Memory B cell (primary cell): ENCODE measurements at regions not wholly inside any gene's neighbourhood (a gene's known extent, or its start where the extent isn't known, plus 50 kb on each side); places are given as distances from the start of the nearest gene placed in this dataset.

ENCODE experiments used
- ATAC-seq: fragments of 150-1000 bp; cut with Tn5 transposase; 2 replicates; pipeline ENCODE4 v1.10.0; 2021; ENCODE audit warnings: low read depth, mild to moderate bottlenecking, moderate library complexity
- DNase-seq, 2 donors: peaks; one replicate each; pipeline ENCODE4 v3.0.0; 2022; ENCODE audit warnings: low spot score in 2 of 2
- H3K27ac Mint-ChIP-seq: one replicate; pipeline ENCODE4 v1.8.0; 2022; ENCODE audit warnings: mild to moderate bottlenecking, moderate library complexity, mixed read lengths
- H3K27me3 Mint-ChIP-seq: one replicate; pipeline ENCODE4 v1.8.0; 2022; ENCODE audit warnings: mixed read lengths
- H3K36me3 Mint-ChIP-seq: one replicate; pipeline ENCODE4 v1.8.0; 2022; ENCODE audit warnings: mild to moderate bottlenecking, mixed read lengths
- H3K4me1 Mint-ChIP-seq: one replicate; pipeline ENCODE4 v1.8.0; 2022; ENCODE audit warnings: mixed read lengths
- H3K4me3 Mint-ChIP-seq: one replicate; pipeline ENCODE4 v1.8.0; 2022; ENCODE audit warnings: mild to moderate bottlenecking, moderate library complexity, mixed read lengths
- H3K9me3 Mint-ChIP-seq: one replicate; pipeline ENCODE4 v1.8.0; 2022; ENCODE audit warnings: mixed read lengths

DNA sequence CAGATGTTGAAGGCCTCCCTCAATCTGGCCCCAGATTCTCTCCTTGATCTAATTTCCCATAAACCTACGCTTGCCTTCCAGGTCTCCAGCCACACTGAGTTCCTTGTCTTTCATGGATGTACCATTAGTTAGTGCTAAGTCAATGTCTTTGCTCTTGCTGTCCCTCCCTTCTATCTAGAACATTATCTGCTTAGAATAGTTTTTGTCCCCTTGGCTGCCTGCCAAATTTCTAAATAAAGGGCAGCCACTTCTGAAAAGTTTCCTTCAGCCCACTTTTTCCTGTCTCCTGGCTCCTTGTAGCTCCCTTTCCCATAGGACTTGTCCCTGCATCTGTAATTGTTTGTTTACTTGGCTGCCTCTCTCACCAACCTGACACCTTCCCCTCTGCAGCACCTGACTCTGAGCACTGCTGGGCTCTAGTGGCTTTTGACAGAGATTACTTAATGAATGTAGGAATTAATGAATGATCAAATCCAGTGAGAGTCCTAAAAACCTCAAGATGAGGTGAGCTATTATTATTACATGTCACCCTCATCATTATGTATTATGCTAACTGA is 58.3 kb downstream of the CXCL12 start:
- H3K27ac Mint-ChIP-seq, result no peak overlapping the region

DNA sequence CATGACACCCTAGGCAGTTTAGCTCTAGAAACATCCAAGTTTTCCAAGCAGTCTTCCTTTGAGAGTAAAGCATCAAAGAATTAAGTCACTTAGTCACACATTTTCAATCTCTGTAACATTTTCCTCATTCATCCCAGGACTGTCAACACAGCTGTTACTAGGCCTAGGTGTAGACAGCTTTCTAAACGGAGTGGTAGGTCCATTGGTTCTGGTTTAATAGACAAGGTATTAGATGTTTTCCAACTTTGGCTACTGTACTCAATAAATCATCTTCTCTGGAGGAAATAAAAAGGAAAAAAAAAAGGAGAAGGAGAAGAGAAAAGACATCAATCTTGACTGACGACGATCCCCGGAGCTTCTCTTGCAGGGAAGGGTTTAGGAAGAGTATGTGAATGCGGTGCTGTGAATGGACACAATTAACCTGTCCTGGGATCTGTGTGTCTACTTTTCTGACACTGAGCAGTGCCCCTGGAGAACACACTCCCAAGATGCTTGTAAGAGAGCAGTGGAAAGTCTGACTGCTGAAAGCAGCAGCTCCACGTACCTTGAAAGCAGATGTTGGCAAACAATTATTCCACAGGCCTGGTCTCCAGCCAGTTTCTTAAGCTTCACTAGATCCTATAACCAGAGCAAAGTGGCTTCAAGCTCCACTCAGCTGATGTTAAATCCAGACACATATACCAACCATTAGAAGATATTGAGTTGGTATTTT is 59.1 kb downstream of the CXCL12 start:
- no peak for ATAC-seq
- Mint-ChIP-seq H3K27me3 (no peaks in the 10 kb centered on the region), H3K36me3 (no peaks in the 10 kb centered on the region), H3K27ac (no peak overlapping the region), H3K4me1 (no peaks in the 10 kb centered on the region), H3K4me3 (no peak overlapping the region), H3K9me3 (peaks cover 3% of the 10 kb centered on the region)
- no peak for DNase-seq

More for the DNA sequence above, 58.3 kb downstream of the CXCL12 start:
- Mint-ChIP-seq H3K27me3 (no peaks in the 10 kb centered on the region), H3K4me1 (no peaks in the 10 kb centered on the region), H3K4me3 (no peak overlapping the region), H3K36me3 (no peaks in the 10 kb centered on the region), H3K9me3 (peaks cover 3% of the 10 kb centered on the region)
- DNase-seq (no peak), ATAC-seq (no peak)

DNA sequence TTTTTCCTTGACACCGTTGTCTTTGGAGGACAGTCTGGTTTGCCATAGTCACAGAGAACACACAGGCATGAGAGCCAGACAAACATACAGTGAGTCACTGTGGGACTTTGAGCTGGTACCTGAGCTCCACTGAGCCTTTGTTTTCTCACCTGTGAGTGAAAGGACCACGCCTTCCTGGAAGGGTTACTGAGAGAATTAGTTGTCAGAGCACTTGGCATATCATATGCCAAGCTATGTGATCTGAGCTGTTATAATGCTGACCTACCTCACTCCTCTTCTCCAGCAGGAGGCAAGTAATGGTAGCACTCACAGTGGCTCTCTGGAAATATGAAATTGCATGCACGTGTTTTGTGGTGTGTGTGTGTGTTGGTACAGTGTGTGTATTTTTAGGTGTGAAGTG is 59.7 kb downstream of the CXCL12 start:
- no peaks in the 10 kb centered on the region for H3K27me3 Mint-ChIP-seq
- no peaks in the 10 kb centered on the region for H3K4me1 Mint-ChIP-seq
- no peaks in the 10 kb centered on the region for H3K36me3 Mint-ChIP-seq
- ATAC-seq, result no peak
- no peak for DNase-seq
- H3K9me3 Mint-ChIP-seq, result peaks cover 3% of the 10 kb centered on the region
- no peak overlapping the region for H3K27ac Mint-ChIP-seq
- H3K4me3 Mint-ChIP-seq, result no peak overlapping the region

DNA sequence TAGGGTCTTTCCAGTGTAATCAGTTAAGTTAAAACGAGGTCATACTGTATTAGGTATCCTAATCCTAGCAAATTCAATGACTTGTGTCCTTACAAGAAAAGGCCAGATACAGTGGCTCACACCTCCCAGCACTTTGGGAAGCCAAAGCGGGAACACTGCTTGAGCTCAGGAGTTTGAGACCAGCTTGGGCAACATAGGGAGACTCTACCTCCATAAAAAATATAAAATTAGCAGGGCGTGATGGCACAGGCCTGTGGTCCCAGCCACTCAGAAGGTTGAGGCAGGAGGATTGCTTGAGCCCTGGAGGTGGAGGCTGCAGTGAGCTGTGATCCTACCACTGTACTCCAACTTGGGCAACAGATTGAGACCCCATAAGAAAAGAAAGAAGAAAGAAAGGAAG is 61.1 kb downstream of the CXCL12 start:
- DNase-seq (no peak), ATAC-seq (no peak)
- Mint-ChIP-seq H3K4me1 (no peaks in the 10 kb centered on the region), H3K36me3 (no peaks in the 10 kb centered on the region), H3K27ac (no peak overlapping the region), H3K27me3 (no peaks in the 10 kb centered on the region), H3K9me3 (peaks cover 3% of the 10 kb centered on the region), H3K4me3 (no peak overlapping the region)

DNA sequence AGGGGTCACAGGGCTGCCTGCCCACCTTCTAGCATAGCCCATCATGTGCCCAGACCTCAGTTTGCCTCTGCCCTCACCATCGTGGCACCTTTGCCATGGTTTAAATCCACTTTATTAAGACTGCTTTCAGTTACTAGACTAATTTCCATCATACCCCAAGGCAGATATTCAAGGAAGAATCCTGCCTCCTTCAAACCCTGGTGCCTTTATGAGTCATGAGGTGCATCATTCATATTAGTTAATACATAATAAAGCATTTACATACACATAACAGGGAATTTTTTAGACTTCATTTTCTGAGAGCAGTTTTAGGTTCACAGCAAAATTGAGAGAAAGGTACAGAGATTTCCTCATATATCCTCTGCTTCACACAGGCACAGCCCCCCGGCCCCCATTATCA is 62.8 kb downstream of the CXCL12 start:
- no peaks in the 10 kb centered on the region for H3K36me3 Mint-ChIP-seq

DNA sequence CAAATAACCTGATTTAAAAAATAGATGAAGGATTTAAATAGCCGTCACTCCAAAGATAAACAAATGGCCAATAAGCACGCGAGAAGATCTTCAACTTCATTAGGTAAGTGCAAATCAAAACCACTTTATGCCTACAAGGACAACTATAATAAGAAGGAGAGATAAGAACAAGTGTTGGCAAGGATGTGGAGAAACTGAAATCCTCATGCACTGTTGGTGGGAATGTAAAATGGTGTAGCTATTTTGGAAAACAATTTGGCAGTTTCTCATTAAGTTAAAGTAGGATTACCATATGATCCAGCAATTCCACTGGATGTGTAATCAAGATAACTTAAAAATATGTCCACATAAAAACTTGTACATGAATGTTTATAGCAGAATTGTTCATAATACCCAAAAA is 64.1 kb downstream of the CXCL12 start:
- Mint-ChIP-seq H3K27ac (no peak overlapping the region), H3K9me3 (peaks cover 5% of the 10 kb centered on the region)
- ATAC-seq, result no peak

More for the DNA sequence above, 62.8 kb downstream of the CXCL12 start:
- Mint-ChIP-seq H3K4me3 (no peak overlapping the region), H3K27ac (no peak overlapping the region), H3K4me1 (no peaks in the 10 kb centered on the region), H3K9me3 (peaks cover 3% of the 10 kb centered on the region), H3K27me3 (no peaks in the 10 kb centered on the region)
- no peak for ATAC-seq
- DNase-seq, result no peak

DNA sequence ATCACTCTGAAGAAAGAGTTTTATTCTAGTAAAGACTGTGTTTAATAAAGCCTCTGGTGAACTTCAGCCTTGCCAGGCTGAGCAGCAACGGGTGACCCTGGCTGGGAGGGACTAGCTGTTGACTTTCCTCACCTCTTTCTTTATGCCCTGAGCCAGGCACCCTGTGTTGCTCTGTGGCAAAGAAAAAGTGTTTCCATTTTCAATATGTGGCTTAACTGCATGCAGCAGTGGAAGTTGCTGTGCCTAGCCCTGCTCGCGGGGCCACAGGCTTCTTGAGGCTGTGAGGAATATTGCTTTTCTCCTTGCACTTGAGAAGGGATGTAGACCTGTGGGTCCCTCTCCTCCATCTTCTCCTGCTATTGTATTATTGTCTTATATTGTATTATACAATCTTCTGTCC is 67.0 kb downstream of the CXCL12 start:
- DNase-seq, result no peak
- peaks cover 3% of the 10 kb centered on the region for H3K4me1 Mint-ChIP-seq
- H3K9me3 Mint-ChIP-seq, result peaks cover 2% of the 10 kb centered on the region
- no peaks in the 10 kb centered on the region for H3K36me3 Mint-ChIP-seq
- ATAC-seq, result no peak
- no peak overlapping the region for H3K4me3 Mint-ChIP-seq
- H3K27me3 Mint-ChIP-seq, result peaks cover 5% of the 10 kb centered on the region
- no peak overlapping the region for H3K27ac Mint-ChIP-seq

More for the DNA sequence above, 64.1 kb downstream of the CXCL12 start:
- DNase-seq, result no peak
- Mint-ChIP-seq H3K36me3 (no peaks in the 10 kb centered on the region), H3K4me3 (no peak overlapping the region), H3K27me3 (no peaks in the 10 kb centered on the region), H3K4me1 (peaks cover 3% of the 10 kb centered on the region)

DNA sequence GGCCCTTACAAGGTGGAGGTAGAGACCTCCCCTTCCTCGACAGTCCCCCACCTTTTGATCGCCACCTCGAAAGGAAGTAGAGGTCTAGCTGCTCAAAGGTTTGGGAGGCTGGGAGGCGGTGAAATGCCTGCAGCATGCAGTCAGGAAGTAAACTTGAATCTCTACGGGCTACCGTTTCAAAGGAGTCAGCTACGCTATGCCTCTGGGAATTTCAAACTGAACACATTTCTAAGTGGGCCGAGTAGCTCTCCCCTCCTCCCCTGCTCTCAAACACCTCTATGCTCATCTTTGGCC is 68.0 kb downstream of the CXCL12 start:
- Mint-ChIP-seq H3K36me3 (no peaks in the 10 kb centered on the region), H3K27me3 (peaks cover 10% of the 10 kb centered on the region), H3K4me3 (no peak overlapping the region), H3K27ac (no peak overlapping the region), H3K4me1 (peaks cover 3% of the 10 kb centered on the region), H3K9me3 (peaks cover 2% of the 10 kb centered on the region)
- DNase-seq, result no peak
- no peak for ATAC-seq

DNA sequence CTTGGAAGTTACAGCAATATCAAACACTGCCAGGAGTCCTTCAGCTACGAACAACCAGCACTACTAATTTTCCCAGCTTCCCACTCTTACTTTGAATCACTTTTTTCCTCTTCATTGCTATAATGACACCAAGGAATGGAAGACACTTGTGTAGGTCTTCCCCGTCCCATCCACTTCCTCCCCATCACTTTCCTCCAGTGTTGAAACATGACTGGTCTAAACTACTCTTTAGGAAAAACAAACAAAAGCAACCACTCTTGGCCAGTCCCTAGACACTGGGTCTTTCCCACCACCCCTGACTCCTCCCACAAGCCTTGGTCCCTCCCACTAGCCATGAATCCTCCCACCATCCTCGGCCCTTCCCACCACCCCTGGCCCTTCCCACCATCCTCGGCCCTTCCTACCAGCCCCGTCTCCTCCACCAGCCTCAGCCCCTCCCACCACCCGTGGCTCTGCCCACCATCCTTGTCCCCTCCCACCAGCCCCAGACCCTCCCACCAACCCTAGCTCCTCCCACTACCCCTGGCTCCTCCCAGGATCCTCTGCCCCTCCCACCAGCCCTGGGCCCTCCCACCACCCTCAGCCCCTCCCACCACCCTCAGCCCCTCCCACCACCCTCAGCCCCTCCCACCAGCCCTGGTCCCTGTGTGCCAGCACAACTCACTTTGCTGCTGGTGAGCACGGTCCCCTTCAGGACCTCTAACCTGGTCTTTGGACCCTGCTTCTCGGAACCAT is 68.5 kb downstream of the CXCL12 start:
- Mint-ChIP-seq H3K27me3 (peaks cover 15% of the 10 kb centered on the region), H3K27ac (no peak overlapping the region), H3K4me3 (no peak overlapping the region), H3K9me3 (peaks cover 2% of the 10 kb centered on the region), H3K4me1 (peaks cover 3% of the 10 kb centered on the region), H3K36me3 (no peaks in the 10 kb centered on the region)
- ATAC-seq, result peak; percentile 10
- no peak for DNase-seq

DNA sequence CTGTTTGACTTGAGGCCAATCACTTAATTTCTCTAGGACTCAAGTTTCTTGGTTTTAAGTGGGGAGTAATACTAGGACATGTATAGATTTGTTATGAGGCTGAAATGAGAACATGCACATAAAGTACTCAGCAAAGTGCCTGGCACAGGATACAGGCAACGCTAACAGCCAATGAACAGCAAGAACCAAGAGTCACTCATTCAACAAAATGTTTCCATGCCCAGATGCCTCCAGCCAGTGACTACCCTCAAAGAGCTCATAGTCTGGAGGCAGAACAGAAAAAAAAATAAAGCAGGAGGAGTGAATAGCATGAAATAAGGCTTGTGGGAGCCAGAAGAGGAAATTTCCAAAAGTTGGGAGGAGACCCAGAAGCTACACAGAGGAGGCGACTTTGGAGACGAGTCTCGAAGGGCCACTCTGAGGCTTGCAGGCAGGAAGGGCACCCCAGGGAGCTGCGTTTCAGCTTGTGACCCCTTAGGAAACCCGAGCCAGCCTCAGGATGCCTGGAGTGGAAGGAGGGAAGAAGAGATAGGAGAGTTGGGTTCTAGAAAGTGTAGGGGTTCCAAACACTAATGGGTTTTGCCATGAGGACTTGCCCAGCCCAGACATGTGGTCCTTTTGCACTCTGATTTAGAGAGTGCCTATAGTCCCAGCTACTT is 70.0 kb downstream of the CXCL12 start:
- Mint-ChIP-seq H3K27me3 (peaks cover 17% of the 10 kb centered on the region), H3K27ac (no peak overlapping the region), H3K36me3 (no peaks in the 10 kb centered on the region), H3K4me3 (no peak overlapping the region), H3K9me3 (peaks cover 2% of the 10 kb centered on the region), H3K4me1 (peaks cover 3% of the 10 kb centered on the region)
- DNase-seq (no peak), ATAC-seq (no peak)

DNA sequence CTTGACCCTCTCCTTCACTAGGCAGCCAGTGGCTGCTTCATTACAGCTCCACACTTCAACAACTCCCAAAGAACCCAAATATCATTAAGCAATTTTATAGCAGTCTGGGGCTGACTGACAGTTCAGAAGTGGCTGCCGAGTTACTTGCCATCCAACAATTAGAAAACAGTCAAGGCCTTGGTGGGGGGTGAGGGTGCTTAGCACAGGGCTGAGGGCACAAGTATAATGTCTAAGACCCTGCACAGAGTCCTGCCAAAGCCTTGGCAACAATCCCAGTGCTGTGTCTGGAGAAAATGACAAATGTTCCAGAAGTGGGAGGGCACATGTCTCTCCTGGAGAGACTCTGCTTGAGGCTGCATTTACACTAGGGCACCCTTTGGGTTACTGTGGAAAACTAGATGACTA is 71.1 kb downstream of the CXCL12 start:
- Mint-ChIP-seq H3K4me1 (peaks cover 3% of the 10 kb centered on the region), H3K36me3 (no peaks in the 10 kb centered on the region), H3K27ac (no peak overlapping the region), H3K9me3 (peaks cover 2% of the 10 kb centered on the region), H3K4me3 (no peak overlapping the region), H3K27me3 (peaks cover 17% of the 10 kb centered on the region)
- DNase-seq (no peak), ATAC-seq (no peak)

DNA sequence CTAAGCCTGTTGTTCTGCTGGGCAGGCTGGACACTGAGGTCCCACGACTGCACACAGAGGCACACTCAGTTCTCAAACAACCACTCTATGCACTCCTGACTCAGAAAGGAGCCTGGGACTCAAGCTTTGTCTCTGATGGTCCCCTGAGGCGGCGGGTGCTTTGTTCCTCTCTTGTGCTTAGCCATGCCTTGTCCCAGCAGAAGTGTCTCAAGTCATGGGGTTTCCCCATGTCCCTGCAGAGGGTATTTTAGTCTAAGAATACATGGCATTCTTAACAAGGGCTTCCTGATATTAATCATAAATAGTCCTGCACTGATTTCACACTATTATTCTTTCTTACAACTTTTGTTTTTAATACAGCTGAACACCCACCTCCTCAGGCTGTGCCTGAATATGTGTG is 72.5 kb downstream of the CXCL12 start:
- Mint-ChIP-seq H3K27me3 (peaks cover 17% of the 10 kb centered on the region), H3K4me1 (peaks cover 3% of the 10 kb centered on the region), H3K4me3 (no peak overlapping the region), H3K36me3 (no peaks in the 10 kb centered on the region), H3K9me3 (peaks cover 2% of the 10 kb centered on the region), H3K27ac (no peak overlapping the region)
- ATAC-seq (no peak), DNase-seq (no peak)

DNA sequence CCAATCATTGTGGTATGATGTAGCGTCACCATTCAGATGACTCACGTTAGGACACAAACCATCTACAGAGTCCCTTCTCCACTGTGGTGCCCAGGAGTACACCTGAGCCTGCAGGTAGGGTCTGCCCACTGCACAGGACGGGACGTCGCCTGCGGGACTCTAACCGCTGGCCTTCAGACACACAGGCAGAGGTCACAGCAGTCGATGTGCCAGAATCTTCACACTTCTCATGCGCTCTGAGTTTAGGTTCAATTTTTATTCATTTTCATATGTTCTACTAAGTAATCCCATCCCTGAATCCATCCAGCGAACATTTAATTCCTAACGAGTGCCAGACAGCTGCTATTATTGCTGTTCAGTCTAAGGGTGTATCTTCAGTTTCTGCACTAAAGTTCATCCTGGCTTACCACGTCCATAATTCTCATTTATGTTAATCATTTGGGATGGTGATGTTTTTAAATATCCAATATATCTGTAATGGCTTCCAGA is 73.3 kb downstream of the CXCL12 start:
- Mint-ChIP-seq H3K27me3 (peaks cover 17% of the 10 kb centered on the region), H3K4me3 (peak overlapping the region; percentile 24), H3K27ac (no peak overlapping the region)

More for the DNA sequence above, 73.3 kb downstream of the CXCL12 start:
- DNase-seq (no peak), ATAC-seq (no peak)
- Mint-ChIP-seq H3K4me1 (peaks cover 3% of the 10 kb centered on the region), H3K36me3 (no peaks in the 10 kb centered on the region), H3K9me3 (peaks cover under 1% of the 10 kb centered on the region)
